Cardiac muscle cell (in vitro differentiated cells and primary cell): ENCODE measurements at regions not wholly inside any gene's neighbourhood (a gene's known extent, or its start where the extent isn't known, plus 50 kb on each side); places are given as distances from the start of the nearest gene placed in this dataset.
"Not testable (repeated sequence)": the region's sequence is repeated elsewhere in the genome, so short reads cannot be mapped to it uniquely, and the experiment has no call there.

ENCODE experiments used
- DNase-seq, 2 donors: peaks; one replicate each; pipeline versions ENCODE4 v3.0.0 to v3.0.0-alpha.2; 2010 to 2017; ENCODE audit warnings: low read depth in 1 of 2, low spot score in 1 of 2
- H3K27ac ChIP-seq: fragments of 200-600 bp; sonication (generic); 2 replicates; pipeline ENCODE4 v1.5.1; 2016
- H3K27me3 ChIP-seq: fragments of 200-600 bp; sonication (generic); 2 replicates; pipeline ENCODE4 v1.6.0; 2016; ENCODE audit warnings: control low read depth
- H3K36me3 ChIP-seq: fragments of 200-600 bp; sonication (generic); 2 replicates; pipeline ENCODE4 v1.5.1; 2016; ENCODE audit warnings: control low read depth
- H3K4me1 ChIP-seq: fragments of 200-600 bp; sonication (generic); 2 replicates; pipeline ENCODE4 v1.8.1; 2017; ENCODE audit warnings: low read depth, mild to moderate bottlenecking, mixed run types
- H3K4me3 ChIP-seq: fragments of 200-600 bp; sonication (generic); 2 replicates; pipeline ENCODE4 v1.5.1; 2016; ENCODE audit warnings: mild to moderate bottlenecking
- H3K9me3 ChIP-seq: fragments of 200-600 bp; sonication (generic); 2 replicates; pipeline ENCODE4 v1.5.1; 2017; ENCODE audit warnings: low read depth, mild to moderate bottlenecking, control low read depth
- TF ChIP-seq, protein P1 (sequence below): IDR thresholded peaks from 2 replicates; pipeline ENCODE4 v1.5.1; 2012; ENCODE audit warnings: low read depth, mild to moderate bottlenecking, low read length

DNA sequence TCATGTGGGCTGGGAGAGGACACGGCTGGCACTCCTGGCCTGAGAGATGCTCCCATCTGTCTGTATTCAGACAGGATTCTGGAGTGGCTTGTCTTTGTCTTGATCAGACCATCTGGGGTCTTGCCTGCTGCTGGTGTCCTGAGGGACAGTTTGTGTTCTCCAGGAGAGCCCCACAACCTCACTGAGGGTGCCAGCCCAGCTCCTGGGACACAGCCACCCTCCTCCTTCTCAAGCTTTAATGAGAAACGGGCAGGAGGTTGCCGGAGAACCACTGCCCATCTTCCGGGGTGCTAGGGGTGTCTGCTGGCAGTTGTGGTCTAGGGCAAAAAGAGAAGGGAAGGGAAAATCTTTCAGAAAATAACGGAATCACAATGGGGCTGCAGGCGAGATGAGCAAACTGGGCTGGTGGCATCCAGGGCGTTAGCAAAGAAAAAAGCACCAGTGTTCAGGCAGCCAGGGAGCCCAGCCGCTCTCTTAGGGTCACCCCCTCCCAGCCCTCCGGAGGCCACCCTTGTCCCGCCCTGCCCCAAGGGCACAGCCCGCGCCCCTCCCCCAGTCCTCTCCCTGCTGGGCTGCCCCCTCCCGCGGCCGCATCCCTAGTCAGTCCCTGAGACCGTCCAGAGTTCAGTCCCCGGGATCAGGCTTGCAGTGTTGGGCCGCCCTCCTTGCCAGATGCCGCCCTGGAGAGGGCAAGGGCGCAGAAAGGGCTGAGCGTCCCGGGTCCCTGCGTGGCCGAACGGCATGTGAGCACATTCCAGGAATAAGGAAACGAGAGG is 824.7 kb downstream of the KCNJ18 start:
- no peaks in the 10 kb centered on the region for H3K27me3 ChIP-seq
- H3K9me3 ChIP-seq = no peaks in the 10 kb centered on the region
- TF ChIP-seq, protein P1, sequence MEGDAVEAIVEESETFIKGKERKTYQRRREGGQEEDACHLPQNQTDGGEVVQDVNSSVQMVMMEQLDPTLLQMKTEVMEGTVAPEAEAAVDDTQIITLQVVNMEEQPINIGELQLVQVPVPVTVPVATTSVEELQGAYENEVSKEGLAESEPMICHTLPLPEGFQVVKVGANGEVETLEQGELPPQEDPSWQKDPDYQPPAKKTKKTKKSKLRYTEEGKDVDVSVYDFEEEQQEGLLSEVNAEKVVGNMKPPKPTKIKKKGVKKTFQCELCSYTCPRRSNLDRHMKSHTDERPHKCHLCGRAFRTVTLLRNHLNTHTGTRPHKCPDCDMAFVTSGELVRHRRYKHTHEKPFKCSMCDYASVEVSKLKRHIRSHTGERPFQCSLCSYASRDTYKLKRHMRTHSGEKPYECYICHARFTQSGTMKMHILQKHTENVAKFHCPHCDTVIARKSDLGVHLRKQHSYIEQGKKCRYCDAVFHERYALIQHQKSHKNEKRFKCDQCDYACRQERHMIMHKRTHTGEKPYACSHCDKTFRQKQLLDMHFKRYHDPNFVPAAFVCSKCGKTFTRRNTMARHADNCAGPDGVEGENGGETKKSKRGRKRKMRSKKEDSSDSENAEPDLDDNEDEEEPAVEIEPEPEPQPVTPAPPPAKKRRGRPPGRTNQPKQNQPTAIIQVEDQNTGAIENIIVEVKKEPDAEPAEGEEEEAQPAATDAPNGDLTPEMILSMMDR = no peak
- no peak overlapping the region for H3K4me3 ChIP-seq
- DNase-seq = no peak
- H3K36me3 ChIP-seq = no peaks in the 10 kb centered on the region
- H3K4me1 ChIP-seq = no peaks in the 10 kb centered on the region
- H3K27ac ChIP-seq = no peak overlapping the region

DNA sequence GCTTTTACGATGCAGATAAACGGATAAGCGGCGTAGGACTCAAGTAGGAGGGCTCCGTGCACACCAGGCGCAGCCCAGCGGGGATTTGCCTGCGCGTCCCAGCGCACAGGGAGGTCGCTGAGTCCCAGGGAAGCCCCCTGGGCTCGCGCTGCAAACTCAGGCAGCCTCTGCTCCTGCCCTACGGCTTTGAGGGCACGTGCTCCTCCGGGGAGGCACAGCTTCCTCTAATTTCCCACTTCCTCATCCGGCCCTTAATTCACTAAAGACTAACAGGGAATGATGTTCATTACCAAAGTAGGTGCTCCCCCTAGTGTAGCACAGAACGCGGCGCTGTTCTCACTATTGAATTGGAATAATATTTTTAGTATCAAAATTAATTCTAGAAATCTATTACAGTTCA is 825.4 kb downstream of the KCNJ18 start:
- Histone ChIP-seq H3K4me1 (no peaks in the 10 kb centered on the region), H3K27ac (no peak overlapping the region), H3K27me3 (no peaks in the 10 kb centered on the region), H3K4me3 (no peak overlapping the region), H3K36me3 (no peaks in the 10 kb centered on the region), H3K9me3 (no peaks in the 10 kb centered on the region)
- DNase-seq = no peak
- TF ChIP-seq, protein P1 = no peak

DNA sequence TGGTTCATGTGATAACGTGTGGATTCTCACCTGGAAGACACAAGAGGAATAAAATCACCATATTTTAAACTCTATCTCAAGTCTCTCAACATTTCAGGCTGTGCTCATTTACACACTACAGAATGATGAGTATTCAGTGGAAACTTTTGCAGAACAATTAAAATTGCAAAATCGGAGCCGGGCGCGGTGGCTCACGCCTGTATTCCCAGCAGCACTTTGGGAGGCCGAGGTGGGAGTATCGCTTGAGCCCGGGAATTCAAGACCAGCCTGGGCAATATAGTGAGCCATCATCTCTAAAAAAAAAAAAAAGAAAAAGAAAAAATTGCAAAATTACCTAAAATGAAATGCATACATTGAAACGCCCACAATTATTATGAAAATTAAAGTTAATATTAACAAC is 825.9 kb downstream of the KCNJ18 start:
- no peak overlapping the region for H3K27ac ChIP-seq
- no peaks in the 10 kb centered on the region for H3K36me3 ChIP-seq
- no peaks in the 10 kb centered on the region for H3K9me3 ChIP-seq
- TF ChIP-seq, protein P1 = no peak
- H3K4me3 ChIP-seq = no peak overlapping the region
- DNase-seq = no peak
- no peaks in the 10 kb centered on the region for H3K27me3 ChIP-seq
- no peaks in the 10 kb centered on the region for H3K4me1 ChIP-seq

DNA sequence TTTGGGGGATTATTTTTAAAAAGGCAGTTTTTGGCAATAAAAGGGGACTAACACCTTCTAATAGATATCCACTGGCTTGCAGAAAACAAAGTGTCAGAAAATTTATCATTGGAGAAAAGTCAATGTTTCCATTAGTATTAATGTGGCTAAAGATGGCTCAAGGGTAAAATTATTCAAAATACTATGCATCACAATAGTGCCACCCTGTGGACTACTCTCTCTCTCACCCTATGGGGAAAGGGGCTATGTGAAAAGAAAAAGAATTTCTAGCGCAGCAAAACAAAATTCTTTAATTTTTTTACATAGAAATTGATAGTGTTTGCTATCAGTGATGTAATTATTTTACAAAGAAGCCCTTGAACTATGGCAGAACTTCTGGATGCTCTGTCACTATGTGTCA is 856.5 kb downstream of the KCNJ18 start:
- not testable (repeated sequence) for DNase-seq, H3K27me3 ChIP-seq, H3K9me3 ChIP-seq, H3K4me1 ChIP-seq, H3K36me3 ChIP-seq, H3K4me3 ChIP-seq, H3K27ac ChIP-seq

DNA sequence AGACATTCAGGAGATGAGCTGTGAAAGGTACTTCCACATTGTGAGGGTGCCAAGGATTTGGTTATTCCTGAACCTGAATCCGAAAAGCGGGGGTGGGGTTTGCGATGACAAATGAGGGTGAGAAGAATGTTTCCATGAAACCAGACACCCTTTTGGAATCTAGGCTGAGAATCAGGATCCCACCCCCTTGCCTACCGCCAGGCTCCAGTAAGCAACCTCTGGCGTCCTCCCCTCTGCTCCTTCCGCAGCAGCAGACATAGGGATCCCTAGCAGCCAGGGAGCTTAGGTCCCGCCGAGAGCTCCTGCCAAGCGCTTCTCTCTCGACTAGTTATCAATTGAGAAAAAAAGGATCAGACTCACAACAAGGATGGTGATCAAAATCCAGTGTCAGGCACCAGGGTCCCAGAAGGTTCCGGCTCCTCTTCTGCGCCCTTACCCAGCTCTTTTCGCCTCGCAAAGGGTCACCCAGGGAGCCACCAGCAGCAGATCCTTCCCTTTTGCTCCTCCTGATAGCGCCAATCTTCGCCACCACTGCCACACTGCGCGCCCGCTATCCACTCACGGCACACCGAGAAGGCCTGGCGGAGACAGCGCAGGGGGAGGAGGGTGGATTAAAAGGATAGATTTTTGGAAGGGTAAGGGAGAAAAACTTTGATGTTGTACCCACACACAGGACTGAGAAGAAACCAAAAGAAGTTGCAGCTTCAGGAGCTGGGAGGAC is 859.5 kb downstream of the KCNJ18 start:
- DNase-seq, H3K9me3 ChIP-seq, H3K4me1 ChIP-seq, H3K4me3 ChIP-seq, H3K27ac ChIP-seq, H3K27me3 ChIP-seq, H3K36me3 ChIP-seq: not testable (repeated sequence)

DNA sequence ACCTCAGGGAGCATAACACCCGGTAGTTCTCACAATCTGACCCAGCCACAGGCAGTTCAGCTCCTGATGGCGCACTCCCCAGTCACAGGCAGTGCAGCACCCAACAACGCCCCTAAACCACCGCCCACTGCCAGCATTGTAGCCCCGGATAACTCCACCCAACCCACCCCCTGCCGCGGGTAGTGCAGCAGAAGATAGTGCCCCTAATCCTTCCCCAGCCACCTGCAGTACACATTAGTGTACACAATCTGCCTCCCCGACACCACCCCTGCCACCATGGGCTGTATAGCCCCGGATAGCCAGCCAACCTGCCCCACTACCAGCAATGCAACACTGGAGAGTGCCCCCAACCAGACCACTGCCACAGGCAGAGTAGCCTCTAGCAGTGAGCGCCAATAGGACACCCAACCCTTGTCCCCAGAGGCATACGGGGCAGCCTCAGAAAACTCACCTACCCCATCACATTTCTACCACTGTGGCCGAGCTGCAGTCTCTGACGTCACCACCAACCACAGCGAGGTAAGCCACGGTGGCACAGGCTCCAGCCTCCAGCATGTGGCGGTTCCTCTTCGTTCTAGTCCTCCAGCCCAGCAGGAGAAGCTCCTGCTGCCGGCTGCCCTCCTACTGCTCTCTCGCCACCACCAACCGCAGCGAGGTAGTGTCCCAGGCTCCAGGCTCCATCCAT is 877.3 kb downstream of the KCNJ18 start:
- H3K27ac ChIP-seq = no peak overlapping the region
- TF ChIP-seq, protein P1 = no peak
- H3K9me3 ChIP-seq = no peaks in the 10 kb centered on the region
- H3K4me3 ChIP-seq = no peak overlapping the region
- H3K36me3 ChIP-seq = no peaks in the 10 kb centered on the region
- H3K27me3 ChIP-seq = no peaks in the 10 kb centered on the region
- no peaks in the 10 kb centered on the region for H3K4me1 ChIP-seq
- DNase-seq = no peak
